Spleen (tissue), 11 donors: ENCODE measurements at regions not wholly inside any gene's neighbourhood (a gene's known extent, or its start where the extent isn't known, plus 50 kb on each side); places are given as distances from the start of the nearest gene placed in this dataset.

ENCODE experiments used
- DNase-seq: peaks from one replicate; pipeline ENCODE4 v3.0.0-alpha.2; 2020
- H3K27ac ChIP-seq, 8 donors: fragments of 200-600 bp; sonication (generic) in 7 of 8; 1 replicate in 4 of 8; 2 replicates in 4 of 8; pipeline versions ENCODE4 v1.5.0 to v1.8.0; 2016 to 2021; ENCODE audit warnings: inconsistent platforms in 4 of 8, mild to moderate bottlenecking in 4 of 8, moderate library complexity in 1 of 8
- H3K27me3 ChIP-seq, 7 donors: fragments of 200-600 bp; sonication (generic) in 6 of 7; replicated peaks in 1 of 7; 1 replicate in 4 of 7; 2 replicates in 3 of 7; pipeline versions ENCODE4 v1.5.0 to v1.8.0; 2016 to 2021; ENCODE audit warnings: inconsistent platforms in 3 of 7, mild to moderate bottlenecking in 1 of 7
- H3K36me3 ChIP-seq, 6 donors: fragments of 200-600 bp; sonication (generic) in 5 of 6; 1 replicate in 4 of 6; 2 replicates in 2 of 6; pipeline versions ENCODE4 v1.5.0 to v1.8.0; 2016 to 2021; ENCODE audit warnings: inconsistent platforms in 2 of 6
- H3K4me1 ChIP-seq, 6 donors: fragments of 200-600 bp; sonication (generic) in 5 of 6; 1 replicate in 3 of 6; 2 replicates in 3 of 6; pipeline versions ENCODE4 v1.5.0 to v1.8.0; 2016 to 2021; ENCODE audit warnings: inconsistent platforms in 3 of 6
- H3K4me3 ChIP-seq, 8 donors: fragments of 200-600 bp; sonication (generic) in 7 of 8; 1 replicate in 4 of 8; 2 replicates in 4 of 8; pipeline versions ENCODE4 v1.5.0 to v1.8.0; 2016 to 2021; ENCODE audit warnings: inconsistent platforms in 4 of 8, mild to moderate bottlenecking in 4 of 8, moderate library complexity in 2 of 8
- H3K9me3 ChIP-seq, 8 donors: fragments of 200-600 bp; sonication (generic) in 7 of 8; 1 replicate in 4 of 8; 2 replicates in 4 of 8; pipeline versions ENCODE4 v1.5.0 to v1.8.0; 2016 to 2021; ENCODE audit warnings: inconsistent platforms in 4 of 8
- POLR2A ChIP-seq, 3 donors: fragments of 450-650 bp; IDR thresholded peaks; one replicate each; pipeline ENCODE4 v1.5.1; 2017; ENCODE audit warnings: antibody characterized with exemption in 3 of 3, mild to moderate bottlenecking in 1 of 3
- POLR2AphosphoS5 ChIP-seq, 3 donors: sonication (generic); formaldehyde crosslinking; IDR thresholded peaks; one replicate each; pipeline ENCODE4 v1.5.1; 2017; ENCODE audit warnings: antibody characterized with exemption in 3 of 3
- WGBS, 5 donors: extraction: QIAGEN DNeasy Blood & Tissue Kit in 3 of 5; methylation state at CpG; one replicate each; pipeline versions ENCODE4 v1.1.5 to v1.1.7; 2013 to 2018; 5-methylcytosine and 5-hydroxymethylcytosine counted together
- intact Hi-C: fragments of 100-400 bp; cut with DNase I; formaldehyde crosslinking; loops from one replicate; pipeline ENCODE4 v1.15.0; 2023; ENCODE audit warnings: low total_unique reads
- TF ChIP-seq, protein P1 (sequence below), 11 experiments: fragments of 200-600 bp in 7 of 11; fragments of 450-650 bp in 4 of 11; sonication (generic) in 4 of 11; IDR thresholded peaks in 8 of 11; conservative IDR thresholded peaks in 3 of 11; 1 replicate in 7 of 11; 2 replicates in 4 of 11; pipeline versions ENCODE4 v1.4.0 to v1.8.0; 2016 to 2021; ENCODE audit warnings: antibody characterized with exemption in 11 of 11, inconsistent platforms in 4 of 11, mild to moderate bottlenecking in 1 of 11
- donor health status: healthy with polysubstance abuse.
- donor health status: DM: no; HTN: no; CAD: no; lungs with moderate emphysema.
- donor health status: DM: no; HTN: no; CAD: no.
- donor health status: Bipolar disorder and iron deficiency.
- donor health status: healthy.
- donor health status: DM: no; HTN: no; CAD: no.
- donor health status: DM: yes; HTN: yes; CAD: no.

- TF ChIP-seq POLR2AphosphoS5 (IDR thresholded peaks at IDR 0.05) = no peak
- TF ChIP-seq, protein P1, sequence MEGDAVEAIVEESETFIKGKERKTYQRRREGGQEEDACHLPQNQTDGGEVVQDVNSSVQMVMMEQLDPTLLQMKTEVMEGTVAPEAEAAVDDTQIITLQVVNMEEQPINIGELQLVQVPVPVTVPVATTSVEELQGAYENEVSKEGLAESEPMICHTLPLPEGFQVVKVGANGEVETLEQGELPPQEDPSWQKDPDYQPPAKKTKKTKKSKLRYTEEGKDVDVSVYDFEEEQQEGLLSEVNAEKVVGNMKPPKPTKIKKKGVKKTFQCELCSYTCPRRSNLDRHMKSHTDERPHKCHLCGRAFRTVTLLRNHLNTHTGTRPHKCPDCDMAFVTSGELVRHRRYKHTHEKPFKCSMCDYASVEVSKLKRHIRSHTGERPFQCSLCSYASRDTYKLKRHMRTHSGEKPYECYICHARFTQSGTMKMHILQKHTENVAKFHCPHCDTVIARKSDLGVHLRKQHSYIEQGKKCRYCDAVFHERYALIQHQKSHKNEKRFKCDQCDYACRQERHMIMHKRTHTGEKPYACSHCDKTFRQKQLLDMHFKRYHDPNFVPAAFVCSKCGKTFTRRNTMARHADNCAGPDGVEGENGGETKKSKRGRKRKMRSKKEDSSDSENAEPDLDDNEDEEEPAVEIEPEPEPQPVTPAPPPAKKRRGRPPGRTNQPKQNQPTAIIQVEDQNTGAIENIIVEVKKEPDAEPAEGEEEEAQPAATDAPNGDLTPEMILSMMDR (IDR thresholded peaks at IDR 0.05 in 8 of 11, conservative IDR thresholded peaks at IDR 0.05 in 3 of 11) = no peak
- no peak for TF ChIP-seq POLR2A (IDR thresholded peaks at IDR 0.05)
- no peak for DNase-seq
- intact Hi-C loops = no loop called here
- Histone ChIP-seq H3K27ac (no peak overlapping the region), H3K4me3 (no peak overlapping the region), H3K4me1 (no peaks in the 10 kb centered on the region), H3K36me3 (no peaks in the 10 kb centered on the region), H3K9me3 (no peaks in the 10 kb centered on the region), H3K27me3 (peaks cover 0 to 4% (median 0%) of the 10 kb centered on the region in 7 donors)
- 84 to 94% (median 91%) methylated on average over 5 of the region's 5 CpGs for WGBS, 5 donors
These were observed 498.9 kb downstream of the KLF12 start for GRCh38 chr13:73635166-73635787.

- Histone ChIP-seq H3K9me3 (no peaks in the 10 kb centered on the region), H3K4me3 (no peak overlapping the region), H3K4me1 (no peaks in the 10 kb centered on the region), H3K27ac (no peak overlapping the region), H3K36me3 (no peaks in the 10 kb centered on the region), H3K27me3 (peaks cover 0 to 4% (median 0%) of the 10 kb centered on the region in 7 donors)
- TF ChIP-seq POLR2A (IDR thresholded peaks at IDR 0.05) = no peak
- TF ChIP-seq, protein P1 (IDR thresholded peaks at IDR 0.05 in 8 of 11, conservative IDR thresholded peaks at IDR 0.05 in 3 of 11) = no peak
- no peak for TF ChIP-seq POLR2AphosphoS5 (IDR thresholded peaks at IDR 0.05)
- 28 to 59% (median 43%) methylated on average over 4 of the region's 4 CpGs for WGBS, 5 donors
- intact Hi-C loops = no loop called here
- DNase-seq = no peak
These were observed 500.3 kb downstream of the KLF12 start for GRCh38 chr13:73633817-73634460.

DNA sequence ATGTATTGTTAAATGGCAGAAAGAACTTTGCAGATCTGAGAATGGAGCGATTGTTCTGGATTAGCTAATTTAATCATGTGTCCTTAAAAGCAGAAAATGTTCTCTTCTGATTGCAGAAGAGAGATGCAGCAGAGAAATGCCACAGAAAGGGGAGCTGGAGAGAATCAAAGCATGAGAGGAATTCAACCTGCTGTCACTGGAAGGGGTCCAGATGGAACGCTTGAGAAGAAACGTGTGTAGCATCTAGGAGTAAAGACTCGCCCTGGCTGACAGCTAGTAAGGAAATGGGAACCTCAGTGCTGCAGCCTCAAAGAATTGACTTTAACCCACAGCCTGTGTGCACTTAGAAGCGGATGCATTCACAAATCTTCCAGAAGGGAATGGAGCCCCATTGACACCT is 502.8 kb downstream of the KLF12 start:
- WGBS, 5 donors = 79 to 87% (median 80%) methylated on average over 5 of the region's 5 CpGs
- Histone ChIP-seq H3K36me3 (no peaks in the 10 kb centered on the region), H3K9me3 (no peaks in the 10 kb centered on the region), H3K27me3 (peaks cover 0 to 4% (median 0%) of the 10 kb centered on the region in 7 donors), H3K27ac (no peak overlapping the region), H3K4me1 (no peaks in the 10 kb centered on the region), H3K4me3 (no peak overlapping the region)
- no peak for TF ChIP-seq POLR2A (IDR thresholded peaks at IDR 0.05)
- TF ChIP-seq, protein P1 (IDR thresholded peaks at IDR 0.05 in 8 of 11, conservative IDR thresholded peaks at IDR 0.05 in 3 of 11) = no peak
- no peak for TF ChIP-seq POLR2AphosphoS5 (IDR thresholded peaks at IDR 0.05)
- intact Hi-C loops = no loop called here
- DNase-seq = no peak

GRCh38 chr13:73625562-73626339 is 508.5 kb downstream of the KLF12 start:
- 42 to 53% (median 49%) methylated on average over 8 of the region's 8 CpGs for WGBS, 5 donors
- peaks cover 0 to 13% (median 4%) of the 10 kb centered on the region in 6 donors for H3K4me1 ChIP-seq
- no peaks in the 10 kb centered on the region for H3K27me3 ChIP-seq
- H3K36me3 ChIP-seq = no peaks in the 10 kb centered on the region
- no peak for DNase-seq
- H3K4me3 ChIP-seq = no peak overlapping the region
- no peaks in the 10 kb centered on the region for H3K9me3 ChIP-seq
- no peak overlapping the region for H3K27ac ChIP-seq
- intact Hi-C loops = no loop called here
- no peak for TF ChIP-seq POLR2AphosphoS5 (IDR thresholded peaks at IDR 0.05)
- TF ChIP-seq, protein P1 (IDR thresholded peaks at IDR 0.05 in 8 of 11, conservative IDR thresholded peaks at IDR 0.05 in 3 of 11) = no peak
- TF ChIP-seq POLR2A (IDR thresholded peaks at IDR 0.05) = no peak
